ENCODE measurements at regions not wholly inside any gene's neighbourhood (a gene's known extent, or its start where the extent isn't known, plus 50 kb on each side); places are given as distances from the start of the nearest gene placed in this dataset.

DNA sequence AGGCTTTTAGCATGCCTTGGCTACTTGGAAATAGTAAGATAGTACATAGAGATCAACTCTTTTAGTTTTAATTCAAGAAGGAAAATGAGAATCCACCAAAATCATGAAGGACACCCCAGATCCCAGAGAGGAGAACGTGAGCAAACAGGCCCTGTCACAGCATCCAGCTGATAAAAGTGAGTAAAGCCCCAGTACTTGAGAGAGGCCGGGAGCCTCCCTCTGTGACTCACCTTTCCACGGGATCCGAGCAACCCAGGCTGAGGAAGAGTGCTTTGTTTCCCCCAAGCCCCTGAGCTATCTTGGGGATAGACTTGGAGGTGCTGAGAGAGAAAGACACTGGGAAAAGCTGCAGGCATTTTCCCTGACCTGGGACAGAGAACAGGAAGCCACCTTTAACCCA, 238.6 kb downstream of the DUSP10 start:
- Histone ChIP-seq H2AFZ (ENCODE audit: low read depth, low read length) (no peak overlapping the region), H3K4me3 (replicated peaks in 1 of 3; ENCODE audit: insufficient read depth in 1 of 3, low read depth in 1 of 3, low read length in 3 of 3) (no peak overlapping the region), H3K27me3 (ENCODE audit: control insufficient read depth in 2 of 2, insufficient read depth in 2 of 2, low read length in 2 of 2) (no peaks in the 10 kb centered on the region), H3K9ac (replicated peaks; ENCODE audit: extremely low read depth, insufficient read depth, low read length) (no peak overlapping the region), H3K27ac (ENCODE audit: insufficient read depth, low read depth, low read length) (no peak overlapping the region), H4K20me1 (replicated peaks; ENCODE audit: control insufficient read depth, extremely low read depth, insufficient read depth, low read length) (no peaks in the 10 kb centered on the region), H3K36me3 (ENCODE audit: control insufficient read depth in 2 of 2, extremely low read depth in 1 of 2, insufficient read depth in 2 of 2, low read length in 2 of 2) (no peaks in the 10 kb centered on the region), H3K9me3 (replicated peaks; ENCODE audit: control insufficient read depth, insufficient read depth, low read length) (no peaks in the 10 kb centered on the region), H3K79me2 (ENCODE audit: control insufficient read depth, insufficient read depth, low read length) (no peaks in the 10 kb centered on the region), H3K4me1 (ENCODE audit: control insufficient read depth, extremely low read depth, insufficient read depth, low read length) (no peaks in the 10 kb centered on the region), H3K4me2 (ENCODE audit: insufficient read depth, low read length) (no peak overlapping the region), H3K9me1 (replicated peaks; ENCODE audit: control insufficient read depth, extremely low read depth, insufficient read depth, low read length) (no peaks in the 10 kb centered on the region)
- POLR2A ChIA-PET: no interaction called here
- intact Hi-C loops (cut with micrococcal nuclease): no loop called here
- dilution Hi-C loops (cut with MboI; ENCODE audit: extremely low pct_ligation_motif_present, low sequenced_read_pairs): no loop called here
- CTCF ChIA-PET: no interaction called here
- DNase-seq (ENCODE audit: low read depth, low spot score) (no peak), FAIRE-seq (no peak)
- TF ChIP-seq, protein P1, sequence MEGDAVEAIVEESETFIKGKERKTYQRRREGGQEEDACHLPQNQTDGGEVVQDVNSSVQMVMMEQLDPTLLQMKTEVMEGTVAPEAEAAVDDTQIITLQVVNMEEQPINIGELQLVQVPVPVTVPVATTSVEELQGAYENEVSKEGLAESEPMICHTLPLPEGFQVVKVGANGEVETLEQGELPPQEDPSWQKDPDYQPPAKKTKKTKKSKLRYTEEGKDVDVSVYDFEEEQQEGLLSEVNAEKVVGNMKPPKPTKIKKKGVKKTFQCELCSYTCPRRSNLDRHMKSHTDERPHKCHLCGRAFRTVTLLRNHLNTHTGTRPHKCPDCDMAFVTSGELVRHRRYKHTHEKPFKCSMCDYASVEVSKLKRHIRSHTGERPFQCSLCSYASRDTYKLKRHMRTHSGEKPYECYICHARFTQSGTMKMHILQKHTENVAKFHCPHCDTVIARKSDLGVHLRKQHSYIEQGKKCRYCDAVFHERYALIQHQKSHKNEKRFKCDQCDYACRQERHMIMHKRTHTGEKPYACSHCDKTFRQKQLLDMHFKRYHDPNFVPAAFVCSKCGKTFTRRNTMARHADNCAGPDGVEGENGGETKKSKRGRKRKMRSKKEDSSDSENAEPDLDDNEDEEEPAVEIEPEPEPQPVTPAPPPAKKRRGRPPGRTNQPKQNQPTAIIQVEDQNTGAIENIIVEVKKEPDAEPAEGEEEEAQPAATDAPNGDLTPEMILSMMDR (IDR thresholded peaks at IDR 0.05; ENCODE audit: extremely low read depth in 1 of 2, insufficient read depth in 1 of 2, low read depth in 1 of 2, low read length in 2 of 2): no peak
- no peak for TF ChIP-seq GATA2 (IDR thresholded peaks at IDR 0.05; ENCODE audit: insufficient read depth, insufficient read length, low read depth, low read length)
- no peak for TF ChIP-seq POLR2AphosphoS5 (IDR thresholded peaks at IDR 0.05; ENCODE audit: insufficient read depth, low read depth, low read length)
- TF ChIP-seq MAX (IDR thresholded peaks at IDR 0.05; ENCODE audit: insufficient read depth, insufficient read length): no peak
- TF ChIP-seq MYC (IDR thresholded peaks at IDR 0.05; ENCODE audit: low read depth, low read length): no peak
- TF ChIP-seq POLR2A (IDR thresholded peaks at IDR 0.05; ENCODE audit: low read depth, low read length): no peak
- TF ChIP-seq FOS (IDR thresholded peaks at IDR 0.05; ENCODE audit: borderline replicate concordance, insufficient read depth, low read length): no peak
- BruUV-seq (replicated peaks): no TSS peak
